GM12891 (cell line): ENCODE measurements at regions not wholly inside any gene's neighbourhood (a gene's known extent, or its start where the extent isn't known, plus 50 kb on each side); places are given as distances from the start of the nearest gene placed in this dataset.

Experiments
- DNase-seq: peaks from one replicate; pipeline ENCODE4 v3.0.0; 2011; ENCODE audit warnings: low spot score; ENCODE audit not compliant: insufficient read length
- FAIRE-seq: peaks from 2 replicates; lab custom pipeline; 2011; peaks lifted over from hg19 to GRCh38; lab: Jason Lieb, UNC
- PAX5 ChIP-seq: IDR thresholded peaks from 2 replicates; pipeline ENCODE4 v1.6.1; 2011; ENCODE audit warnings: low read length, moderate library complexity, mild to moderate bottlenecking; ENCODE audit not compliant: insufficient read depth, severe bottlenecking
- POLR2A ChIP-seq: IDR thresholded peaks from 2 replicates; pipeline ENCODE4 v1.6.1; 2011; ENCODE audit warnings: low read depth, low read length, control low read depth
- POLR2AphosphoS5 ChIP-seq: IDR thresholded peaks from 2 replicates; pipeline ENCODE4 v1.6.1; 2011; ENCODE audit warnings: low read depth, low read length, control low read depth
- POU2F2 ChIP-seq: IDR thresholded peaks from 2 replicates; pipeline ENCODE4 v1.6.1; 2011; ENCODE audit warnings: low read depth, mild to moderate bottlenecking, control low read depth, low read length, moderate library complexity
- SPI1 ChIP-seq: IDR thresholded peaks from 2 replicates; pipeline ENCODE4 v1.6.1; 2011; ENCODE audit warnings: low read depth, low read length, control low read depth
- TAF1 ChIP-seq: IDR thresholded peaks from 2 replicates; pipeline ENCODE4 v1.6.1; 2011; ENCODE audit warnings: low read depth, low read length, control low read depth

DNA sequence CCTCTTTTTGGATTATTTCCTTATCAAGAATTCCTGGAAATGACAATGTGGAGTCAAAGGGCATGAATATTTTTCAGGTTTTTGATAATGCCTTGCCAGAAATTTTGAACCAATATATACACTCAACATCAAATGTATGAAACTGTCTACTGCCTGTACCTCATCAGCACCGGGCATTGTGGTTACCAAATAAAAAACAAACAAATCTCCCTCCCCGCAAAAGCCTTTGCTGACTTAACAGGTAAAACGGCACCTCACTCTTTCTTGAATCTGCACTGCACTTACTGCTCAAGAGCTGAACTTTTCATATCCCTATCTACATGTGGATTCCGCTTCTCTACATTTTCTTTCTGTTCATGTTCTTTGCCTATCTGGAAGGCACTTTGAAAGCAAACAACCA, 134.5 kb upstream of the PRICKLE2 start:
- no peak for FAIRE-seq
- TF ChIP-seq POLR2AphosphoS5 (no peak), POU2F2 (no peak), SPI1 (no peak), TAF1 (no peak), PAX5 (no peak), POLR2A (no peak)
- DNase-seq: no peak

DNA sequence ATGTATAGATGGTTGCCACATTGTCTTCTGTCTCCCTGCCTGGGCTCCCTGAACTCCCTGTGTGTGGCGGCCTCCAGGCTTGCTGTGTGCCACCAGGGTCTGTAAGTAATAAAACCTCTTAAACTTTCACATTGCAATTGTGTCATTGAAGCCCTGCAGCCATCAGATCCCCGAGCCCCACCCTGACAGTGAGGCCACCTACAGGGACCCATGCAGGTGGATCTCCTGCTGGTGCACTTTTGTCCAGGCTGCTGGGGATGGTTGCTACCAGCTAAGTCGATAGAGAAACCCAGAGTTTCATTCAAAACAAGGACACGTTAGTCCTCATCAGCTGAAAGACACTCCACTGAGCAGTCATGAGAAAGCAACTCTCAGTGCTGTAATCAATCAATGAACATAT, 133.6 kb upstream of the PRICKLE2 start:
- TF ChIP-seq SPI1: no peak
- TF ChIP-seq PAX5: no peak
- no peak for TF ChIP-seq POU2F2
- no peak for TF ChIP-seq POLR2AphosphoS5
- no peak for TF ChIP-seq TAF1
- no peak for TF ChIP-seq POLR2A
- DNase-seq (no peak), FAIRE-seq (no peak)

DNA sequence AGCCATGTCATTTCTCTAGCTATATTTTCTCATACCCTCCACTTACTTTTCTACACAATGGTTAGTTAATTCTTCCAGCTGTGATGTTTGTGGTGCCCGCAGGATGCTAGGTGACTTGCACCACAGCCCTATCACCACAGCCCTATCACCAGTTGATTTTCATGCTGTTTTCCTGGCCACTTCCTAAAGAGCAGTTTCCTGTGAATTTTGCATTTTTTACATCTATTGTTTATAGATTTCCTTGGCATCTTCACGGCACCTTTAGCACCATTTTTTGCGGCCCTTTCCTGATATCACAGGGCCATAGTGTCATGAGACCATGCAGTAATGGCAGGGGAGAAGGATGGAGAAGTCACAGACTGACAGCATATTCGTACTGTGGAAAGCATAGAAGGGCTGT, 132.9 kb upstream of the PRICKLE2 start:
- FAIRE-seq: no peak
- no peak for DNase-seq
- TF ChIP-seq TAF1 (no peak), POLR2AphosphoS5 (no peak), POLR2A (no peak), POU2F2 (no peak), SPI1 (no peak), PAX5 (no peak)

DNA sequence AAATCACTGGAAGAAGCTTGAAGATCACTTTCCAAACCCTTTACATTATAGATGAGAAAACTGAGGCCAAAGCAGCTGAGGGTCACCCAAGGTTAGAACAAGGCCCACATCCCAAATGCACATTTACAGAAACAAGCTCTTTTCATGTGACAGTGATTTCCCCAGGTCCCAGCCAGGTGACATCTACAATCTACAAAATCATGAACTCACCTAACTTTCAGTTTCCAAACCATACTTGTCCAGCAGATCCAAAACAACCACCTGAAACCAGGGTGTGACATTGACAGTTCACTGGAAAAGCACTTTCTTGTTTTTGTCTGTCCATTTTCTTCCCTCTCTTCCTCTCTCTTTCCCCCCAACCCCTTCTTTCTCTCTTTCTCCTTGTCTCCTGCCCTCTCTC, 132.2 kb upstream of the PRICKLE2 start:
- TF ChIP-seq SPI1: no peak
- TF ChIP-seq TAF1: no peak
- TF ChIP-seq POLR2AphosphoS5: no peak
- TF ChIP-seq POU2F2: no peak
- TF ChIP-seq POLR2A: no peak
- TF ChIP-seq PAX5: no peak
- FAIRE-seq (no peak), DNase-seq (no peak)

DNA sequence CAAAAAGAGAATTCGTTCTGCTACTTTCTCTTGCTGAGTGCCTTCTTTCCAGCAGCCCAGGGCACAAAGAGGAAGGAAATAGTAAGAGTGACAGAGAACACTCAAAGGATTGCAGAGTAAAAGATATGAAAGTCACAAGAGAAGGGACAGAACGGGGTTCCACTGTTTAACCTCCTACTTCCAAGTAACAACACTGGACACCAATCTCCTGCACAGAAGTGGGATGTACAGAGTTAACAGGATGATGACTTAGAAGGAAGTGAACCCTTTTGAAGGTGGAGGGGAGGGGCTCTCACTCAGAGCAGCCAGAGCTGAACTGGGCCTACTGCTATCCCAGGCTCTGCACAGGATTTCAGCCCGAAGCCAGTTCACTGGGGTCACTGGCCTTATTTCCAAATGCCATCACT, 130.1 kb upstream of the PRICKLE2 start:
- TF ChIP-seq SPI1 (no peak), TAF1 (no peak)
- FAIRE-seq (no peak), DNase-seq (no peak)

DNA sequence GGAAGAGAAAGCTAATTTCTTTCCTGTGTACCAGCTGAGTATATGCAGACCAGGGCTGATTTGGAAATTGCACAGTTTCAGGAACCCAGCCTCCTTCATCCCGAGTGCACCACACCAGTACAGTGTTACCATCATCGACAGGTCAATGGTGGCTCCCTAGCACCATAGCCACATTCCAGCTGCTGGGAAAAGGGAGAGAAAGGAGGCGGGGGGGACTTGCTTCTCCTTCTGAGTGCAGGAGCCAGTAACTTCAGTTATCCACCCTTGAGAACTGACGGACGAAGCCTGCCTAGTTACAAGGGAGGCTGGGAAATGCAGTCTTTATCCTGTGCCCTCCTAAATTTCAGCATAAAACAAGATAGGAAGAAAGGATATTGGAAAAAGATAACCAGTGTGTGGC, 129.7 kb upstream of the PRICKLE2 start:
- TF ChIP-seq POLR2A (no peak), POLR2AphosphoS5 (no peak), PAX5 (no peak), POU2F2 (no peak), SPI1 (no peak), TAF1 (no peak)
- FAIRE-seq (no peak), DNase-seq (no peak)

DNA sequence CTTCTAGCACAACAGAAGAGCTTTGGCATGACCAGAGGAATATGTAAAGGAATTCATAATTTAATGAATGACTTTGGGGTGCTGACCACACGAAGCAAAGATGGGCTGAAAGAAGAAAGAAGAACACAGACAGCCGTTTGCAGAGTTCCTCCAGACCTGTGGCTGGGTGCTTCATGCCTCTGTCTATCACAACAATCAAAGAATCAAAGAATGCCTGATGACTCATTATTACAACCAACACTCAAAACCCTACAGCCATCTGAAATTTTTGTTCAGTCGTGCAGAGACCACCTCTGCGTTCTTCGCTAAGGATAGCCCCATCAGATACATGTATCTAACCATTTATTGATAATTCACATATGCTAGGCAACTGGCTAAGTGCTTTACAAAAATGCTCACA, 129.0 kb upstream of the PRICKLE2 start:
- no peak for FAIRE-seq
- no peak for DNase-seq
- TF ChIP-seq PAX5: no peak

DNA sequence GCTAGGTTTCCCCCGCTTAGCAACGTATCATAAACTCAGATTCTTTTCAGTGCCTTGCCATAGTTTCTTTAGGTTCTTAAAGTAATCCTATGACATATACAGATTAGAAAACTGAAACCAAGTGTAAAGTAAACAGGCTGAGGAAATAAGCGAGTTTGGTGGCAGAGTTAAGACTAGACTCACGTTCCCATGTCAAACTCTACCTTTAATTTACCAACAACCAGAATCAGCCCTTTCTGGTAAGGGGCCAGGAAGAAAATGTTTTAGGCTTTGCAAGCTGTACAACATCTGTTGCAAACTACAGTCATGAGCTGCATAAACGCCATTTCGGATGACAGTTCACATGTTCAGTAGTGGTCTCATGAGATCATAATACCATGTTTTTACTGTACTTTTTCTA, 128.0 kb upstream of the PRICKLE2 start:
- FAIRE-seq (no peak), DNase-seq (no peak)
- no peak for TF ChIP-seq POLR2A
- no peak for TF ChIP-seq POU2F2
- no peak for TF ChIP-seq PAX5
- no peak for TF ChIP-seq SPI1
- TF ChIP-seq TAF1: no peak

DNA sequence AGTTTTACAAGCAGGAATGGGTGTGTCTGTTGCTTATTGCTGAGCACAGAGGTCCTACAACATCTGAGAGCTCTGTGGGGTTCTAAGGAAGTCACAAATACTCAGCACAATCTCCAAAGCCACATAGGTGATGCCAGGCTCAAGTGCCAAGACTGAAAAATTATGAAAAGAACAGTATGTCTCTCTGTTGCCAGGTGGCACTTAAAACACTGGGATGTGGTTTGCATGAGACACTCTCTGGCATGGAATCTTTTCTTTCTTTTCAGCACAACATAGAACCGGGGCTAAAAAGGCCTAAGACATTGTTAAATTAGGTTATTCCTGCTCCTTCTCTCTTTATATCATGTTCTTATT, 127.3 kb upstream of the PRICKLE2 start:
- DNase-seq (no peak), FAIRE-seq (no peak)
- no peak for TF ChIP-seq PAX5

DNA sequence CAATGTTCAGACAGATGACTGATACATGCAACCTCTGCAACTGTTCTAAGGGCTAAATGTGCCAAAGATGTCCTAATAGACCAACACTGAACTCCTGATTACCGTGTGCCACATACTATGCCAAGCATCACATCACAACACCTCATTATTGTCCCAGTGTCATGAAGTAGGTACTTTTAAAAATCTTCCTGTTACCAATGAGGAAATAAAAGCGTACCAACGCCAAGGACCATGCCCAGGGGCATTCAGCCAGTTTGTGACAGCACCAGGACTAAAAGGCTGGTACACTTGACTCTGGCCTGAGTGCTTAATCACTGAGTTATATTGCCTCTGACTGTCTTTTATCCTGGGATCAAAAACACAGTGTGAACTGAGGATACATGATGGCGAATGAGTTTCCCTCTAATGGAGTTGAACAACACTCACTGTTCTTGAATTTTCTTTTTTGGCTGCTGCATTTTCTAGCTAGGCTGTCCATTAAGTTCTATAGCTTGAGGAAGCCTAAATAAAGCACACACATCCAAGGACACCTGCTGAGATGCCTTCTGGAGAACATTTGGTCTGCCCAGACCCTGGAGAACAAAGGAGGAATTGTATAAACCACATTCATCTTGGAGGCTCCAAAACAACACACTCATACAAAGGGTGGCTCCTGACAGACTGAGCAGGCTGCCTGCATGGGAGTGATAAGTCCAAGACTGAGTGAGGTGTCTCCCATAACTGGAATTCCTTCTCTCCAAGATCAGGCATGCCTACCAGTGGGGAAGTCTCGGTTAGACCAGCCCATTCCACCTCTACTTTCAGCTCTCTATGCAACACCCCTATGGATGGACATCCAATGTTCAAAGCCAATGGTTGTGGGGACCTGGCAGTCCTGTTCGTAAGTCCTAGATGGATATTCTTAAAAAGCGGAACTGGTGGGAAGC, 126.7 kb upstream of the PRICKLE2 start:
- FAIRE-seq (no peak), DNase-seq (no peak)
- no peak for TF ChIP-seq POLR2AphosphoS5
- no peak for TF ChIP-seq POU2F2
- no peak for TF ChIP-seq TAF1
- no peak for TF ChIP-seq PAX5
- no peak for TF ChIP-seq SPI1

DNA sequence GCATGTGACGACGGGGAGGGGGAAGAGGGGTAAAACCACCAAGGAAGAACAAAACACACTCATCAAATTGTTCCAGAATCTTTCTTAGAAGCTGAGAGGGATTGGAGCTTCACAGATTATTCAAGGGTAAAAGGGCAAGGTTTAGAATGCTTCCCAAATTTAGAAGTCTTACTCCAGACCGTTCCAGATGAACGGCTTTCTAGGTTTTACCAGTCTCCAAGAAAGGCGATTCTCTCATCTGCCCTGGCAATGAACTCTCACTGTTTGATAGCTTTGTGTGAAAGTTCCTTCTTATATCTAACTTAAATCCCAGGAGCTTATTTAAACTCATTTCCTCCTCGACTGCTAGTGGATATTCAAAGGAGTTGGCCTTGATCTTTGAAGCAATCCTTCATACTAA, 124.3 kb upstream of the PRICKLE2 start:
- TF ChIP-seq POU2F2: no peak
- no peak for DNase-seq
- FAIRE-seq: no peak
